Stimulated activated CD8-positive, alpha-beta memory T cell treated with anti-CD3 and anti-CD28 coated beads, Interleukin-4, amount 100 ng/mL, for 24 hours (primary cell): ENCODE measurements at regions not wholly inside any gene's neighbourhood (a gene's known extent, or its start where the extent isn't known, plus 50 kb on each side); places are given as distances from the start of the nearest gene placed in this dataset.
"Not testable (repeated sequence)": the region's sequence is repeated elsewhere in the genome, so short reads cannot be mapped to it uniquely, and the experiment has no call there.

Experiments
- DNase-seq: peaks from one replicate; pipeline ENCODE4 v3.0.0-alpha.2; 2020; ENCODE audit warnings: low read depth

- DNase-seq: no peak
Observed at GRCh38 chr2:196279541-196279940, 108.2 kb upstream of the STK17B start.

GRCh38 chr2:196284144-196284844, 112.9 kb upstream of the STK17B start:
- no peak for DNase-seq

- no peak for DNase-seq
Observed at GRCh38 chr2:196284866-196285557, 113.6 kb upstream of the STK17B start.

GRCh38 chr2:196286821-196287220, 115.4 kb upstream of the STK17B start:
- no peak for DNase-seq

- no peak for DNase-seq
Observed at GRCh38 chr2:196287523-196287922, 116.1 kb upstream of the STK17B start.

GRCh38 chr2:196288006-196288538, 116.7 kb upstream of the STK17B start:
- DNase-seq: no peak

GRCh38 chr2:196289000-196289399, 117.6 kb upstream of the STK17B start:
- no peak for DNase-seq

- no peak for DNase-seq
Observed at GRCh38 chr2:196290136-196290535, 118.8 kb upstream of the STK17B start.

GRCh38 chr2:196290569-196290968, 119.2 kb upstream of the STK17B start:
- no peak for DNase-seq

- DNase-seq: no peak
Observed at GRCh38 chr2:196291426-196291825, 120.0 kb upstream of the STK17B start.

- DNase-seq: no peak
Observed at GRCh38 chr2:196291873-196292800, 120.8 kb upstream of the STK17B start.

- DNase-seq: no peak
Observed at GRCh38 chr2:196293751-196294515, 122.6 kb upstream of the STK17B start.

- no peak for DNase-seq
Observed at GRCh38 chr2:196294516-196294909, 123.1 kb upstream of the STK17B start.

- no peak for DNase-seq
Observed at GRCh38 chr2:196295005-196295404, 123.6 kb upstream of the STK17B start.

- DNase-seq: not testable (repeated sequence)
Observed at GRCh38 chr2:196298106-196298723, 126.8 kb upstream of the STK17B start.

- DNase-seq: no peak
Observed at GRCh38 chr2:196307775-196308305, 136.5 kb upstream of the STK17B start.

- no peak for DNase-seq
Observed at GRCh38 chr2:196309691-196310090, 138.3 kb upstream of the STK17B start.

GRCh38 chr2:196314157-196314556, 142.8 kb upstream of the STK17B start:
- DNase-seq: no peak

GRCh38 chr2:196314780-196315179, 143.4 kb upstream of the STK17B start:
- no peak for DNase-seq

- no peak for DNase-seq
Observed at GRCh38 chr2:196315388-196316049, 144.1 kb upstream of the STK17B start.
